ENCODE measurements at regions not wholly inside any gene's neighbourhood (a gene's known extent, or its start where the extent isn't known, plus 50 kb on each side); places are given as distances from the start of the nearest gene placed in this dataset.

GRCh38 chr3:104582092-104582491 lies 784.6 kb upstream of the ALCAM start:
- TF ChIP-seq CTCF (IDR thresholded peaks at IDR 0.05) (no peak), POLR2A (IDR thresholded peaks at IDR 0.05) (no peak)
- ATAC-seq (no peak), DNase-seq (no peak)
- Histone ChIP-seq H3K4me3 (no peak overlapping the region), H3K9me3 (peaks cover 0 to 24% (median 15%) of the 10 kb centered on the region in 12 donors), H3K27ac (no peak overlapping the region), H3K27me3 (no peaks in the 10 kb centered on the region), H3K36me3 (no peaks in the 10 kb centered on the region), H3K4me1 (no peaks in the 10 kb centered on the region)
- intact Hi-C loops (cut with DNase I) = no loop called here

GRCh38 chr3:104584682-104585081 lies 782.0 kb upstream of the ALCAM start:
- intact Hi-C loops (cut with DNase I) = no loop called here
- no peak for TF ChIP-seq CTCF (IDR thresholded peaks at IDR 0.05)
- TF ChIP-seq POLR2A (IDR thresholded peaks at IDR 0.05) = no peak
- WGBS, 4 donors = 59 to 80% (median 67%) methylated on average over 5 of the region's 5 CpGs
- ATAC-seq = no peak
- no peak overlapping the region for H3K4me3 ChIP-seq
- no peaks in the 10 kb centered on the region for H3K4me1 ChIP-seq
- H3K36me3 ChIP-seq = no peaks in the 10 kb centered on the region
- no peak overlapping the region for H3K27ac ChIP-seq
- H3K9me3 ChIP-seq = peaks cover 0 to 7% (median 0%) of the 10 kb centered on the region in 12 donors
- H3K27me3 ChIP-seq = no peaks in the 10 kb centered on the region
- DNase-seq = no peak

GRCh38 chr3:104586344-104586743 lies 780.4 kb upstream of the ALCAM start:
- no peak for TF ChIP-seq CTCF (IDR thresholded peaks at IDR 0.05)
- TF ChIP-seq POLR2A (IDR thresholded peaks at IDR 0.05) = no peak
- Histone ChIP-seq H3K27ac (no peak overlapping the region), H3K4me1 (no peaks in the 10 kb centered on the region), H3K27me3 (no peaks in the 10 kb centered on the region), H3K9me3 (peaks cover 0 to 7% (median 0%) of the 10 kb centered on the region in 12 donors), H3K36me3 (no peaks in the 10 kb centered on the region), H3K4me3 (no peak overlapping the region)
- ATAC-seq (no peak), DNase-seq (no peak)
- intact Hi-C loops (cut with DNase I) = no loop called here

- no peaks in the 10 kb centered on the region for H3K4me1 ChIP-seq
- H3K27ac ChIP-seq = no peak overlapping the region
- ATAC-seq (no peak), DNase-seq (no peak)
- no peak overlapping the region for H3K4me3 ChIP-seq
- no peaks in the 10 kb centered on the region for H3K27me3 ChIP-seq
- no peaks in the 10 kb centered on the region for H3K36me3 ChIP-seq
- TF ChIP-seq CTCF (IDR thresholded peaks at IDR 0.05) = no peak
- no peak for TF ChIP-seq POLR2A (IDR thresholded peaks at IDR 0.05)
- intact Hi-C loops (cut with DNase I) = no loop called here
- peaks cover 0 to 7% (median 0%) of the 10 kb centered on the region in 12 donors for H3K9me3 ChIP-seq
- 65 to 81% (median 76%) methylated on average over 3 of the region's 3 CpGs for WGBS, 4 donors
Measured at GRCh38 chr3:104588442-104588841, 778.3 kb upstream of the ALCAM start.
